Prostate gland (tissue), 2 donors: ENCODE measurements at regions not wholly inside any gene's neighbourhood (a gene's known extent, or its start where the extent isn't known, plus 50 kb on each side); places are given as distances from the start of the nearest gene placed in this dataset.

Source experiments
- POLR2A ChIP-seq: fragments of 450-650 bp; IDR thresholded peaks from one replicate; pipeline ENCODE4 v1.6.1; 2016; ENCODE audit warnings: antibody characterized with exemption, mild to moderate bottlenecking
- TF ChIP-seq, protein P1 (sequence below), 4 experiments: fragments of 200-600 bp in 2 of 4; fragments of 450-650 bp in 2 of 4; sonication (generic) in 2 of 4; IDR thresholded peaks; 1 replicate in 3 of 4; 2 replicates in 1 of 4; pipeline ENCODE4 v1.5.1; 2016 to 2019; ENCODE audit warnings: antibody characterized with exemption in 4 of 4, mild to moderate bottlenecking in 2 of 4, moderate library complexity in 2 of 4

GRCh38 chr6:121876721-121877120 lies 441.3 kb downstream of the GJA1 start:
- TF ChIP-seq, protein P1, sequence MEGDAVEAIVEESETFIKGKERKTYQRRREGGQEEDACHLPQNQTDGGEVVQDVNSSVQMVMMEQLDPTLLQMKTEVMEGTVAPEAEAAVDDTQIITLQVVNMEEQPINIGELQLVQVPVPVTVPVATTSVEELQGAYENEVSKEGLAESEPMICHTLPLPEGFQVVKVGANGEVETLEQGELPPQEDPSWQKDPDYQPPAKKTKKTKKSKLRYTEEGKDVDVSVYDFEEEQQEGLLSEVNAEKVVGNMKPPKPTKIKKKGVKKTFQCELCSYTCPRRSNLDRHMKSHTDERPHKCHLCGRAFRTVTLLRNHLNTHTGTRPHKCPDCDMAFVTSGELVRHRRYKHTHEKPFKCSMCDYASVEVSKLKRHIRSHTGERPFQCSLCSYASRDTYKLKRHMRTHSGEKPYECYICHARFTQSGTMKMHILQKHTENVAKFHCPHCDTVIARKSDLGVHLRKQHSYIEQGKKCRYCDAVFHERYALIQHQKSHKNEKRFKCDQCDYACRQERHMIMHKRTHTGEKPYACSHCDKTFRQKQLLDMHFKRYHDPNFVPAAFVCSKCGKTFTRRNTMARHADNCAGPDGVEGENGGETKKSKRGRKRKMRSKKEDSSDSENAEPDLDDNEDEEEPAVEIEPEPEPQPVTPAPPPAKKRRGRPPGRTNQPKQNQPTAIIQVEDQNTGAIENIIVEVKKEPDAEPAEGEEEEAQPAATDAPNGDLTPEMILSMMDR (IDR thresholded peaks at IDR 0.05): no peak
- no peak for TF ChIP-seq POLR2A
